Thymus (tissue), 11 donors: ENCODE measurements at regions not wholly inside any gene's neighbourhood (a gene's known extent, or its start where the extent isn't known, plus 50 kb on each side); places are given as distances from the start of the nearest gene placed in this dataset.

ENCODE experiments used
- DNase-seq, 9 donors: peaks; one replicate each; pipeline ENCODE4 v3.0.0-alpha.2; 2013; ENCODE audit warnings: low spot score in 9 of 9, low read depth in 6 of 9, missing footprints in 1 of 9
- H3K27ac ChIP-seq, 2 donors: one replicate each; pipeline ENCODE4 v1.5.1; 2013; ENCODE audit warnings: control low read depth in 1 of 2, low read depth in 1 of 2, low read length in 1 of 2, mild to moderate bottlenecking in 1 of 2, moderate library complexity in 1 of 2
- H3K27me3 ChIP-seq, 2 donors: one replicate each; pipeline ENCODE4 v1.5.1; 2013; ENCODE audit warnings: low read length in 1 of 2; ENCODE audit not compliant: control insufficient read depth in 2 of 2, insufficient read depth in 1 of 2
- H3K36me3 ChIP-seq, 2 donors: one replicate each; pipeline ENCODE4 v1.5.1; 2013; ENCODE audit warnings: low read length in 1 of 2, mild to moderate bottlenecking in 1 of 2, moderate library complexity in 1 of 2; ENCODE audit not compliant: control insufficient read depth in 2 of 2, insufficient read depth in 2 of 2
- H3K4me1 ChIP-seq, 2 donors: one replicate each; pipeline ENCODE4 v1.5.1; 2013; ENCODE audit warnings: low read length in 2 of 2; ENCODE audit not compliant: control insufficient read depth in 2 of 2, insufficient read depth in 2 of 2
- H3K4me3 ChIP-seq, 2 donors: one replicate each; pipeline ENCODE4 v1.5.1; 2013; ENCODE audit warnings: low read length in 2 of 2, control low read depth in 1 of 2, mild to moderate bottlenecking in 1 of 2
- H3K9me3 ChIP-seq, 2 donors: one replicate each; pipeline ENCODE4 v1.5.1; 2013; ENCODE audit warnings: low read length in 1 of 2, mild to moderate bottlenecking in 1 of 2; ENCODE audit not compliant: control insufficient read depth in 2 of 2, insufficient read depth in 1 of 2
- WGBS: extraction: QIAGEN DNeasy Blood & Tissue Kit; methylation state at CpG from one replicate; pipeline ENCODE4 v1.1.7; 2013; 5-methylcytosine and 5-hydroxymethylcytosine counted together
- donor health status: healthy.

DNA sequence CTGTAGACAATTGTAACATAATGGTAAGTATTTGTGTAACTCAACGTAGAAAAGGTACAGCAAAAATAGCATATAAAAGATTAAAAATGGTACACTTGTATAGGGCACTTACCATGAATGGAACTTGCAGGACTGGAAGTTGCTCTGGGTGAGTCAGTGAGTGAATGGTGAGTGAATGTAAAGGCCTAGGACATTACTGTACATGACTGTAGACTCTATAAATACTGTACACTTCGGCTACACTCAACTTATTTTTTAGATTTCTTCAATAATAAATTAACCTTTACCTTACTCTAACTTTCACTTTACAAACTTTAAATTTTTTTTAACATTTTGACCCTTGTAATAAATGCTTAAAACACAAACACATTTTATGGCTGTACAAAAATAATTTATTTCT, 72.1 kb upstream of the FAM216B start:
- WGBS = 94% methylated on average over 2 of the region's 2 CpGs
- Histone ChIP-seq H3K27me3 (no peaks in the 10 kb centered on the region), H3K36me3 (no peaks in the 10 kb centered on the region), H3K4me1 (no peaks in the 10 kb centered on the region), H3K9me3 (no peaks in the 10 kb centered on the region), H3K27ac (no peak overlapping the region), H3K4me3 (no peak overlapping the region)
- no peak for DNase-seq

- Histone ChIP-seq H3K4me1 (no peaks in the 10 kb centered on the region), H3K27ac (no peak overlapping the region), H3K4me3 (no peak overlapping the region), H3K9me3 (no peaks in the 10 kb centered on the region), H3K27me3 (no peaks in the 10 kb centered on the region), H3K36me3 (no peaks in the 10 kb centered on the region)
- 93% methylated on average over 3 of the region's 3 CpGs for WGBS
- DNase-seq = no peak
These were observed 65.5 kb upstream of the FAM216B start for GRCh38 chr13:42715909-42716308.

DNA sequence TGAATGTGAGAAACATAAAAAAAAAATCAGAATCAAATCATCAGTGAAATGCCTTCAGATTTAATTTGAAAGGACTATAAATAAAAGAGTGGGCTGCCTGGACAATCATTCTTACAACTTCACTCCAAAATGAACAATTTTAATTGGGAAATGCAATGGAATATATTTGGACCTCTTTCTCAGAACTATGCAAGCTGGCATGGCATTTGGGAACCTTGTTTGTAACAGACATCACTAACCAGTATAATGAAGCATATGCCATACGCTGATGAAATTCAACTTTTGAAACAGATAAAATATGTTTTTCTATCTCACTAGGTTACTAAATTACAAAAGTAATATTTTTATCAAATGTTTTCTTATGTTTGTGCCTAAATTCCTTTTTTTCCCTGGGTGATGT, 64.2 kb upstream of the FAM216B start:
- Histone ChIP-seq H3K9me3 (no peaks in the 10 kb centered on the region), H3K36me3 (no peaks in the 10 kb centered on the region), H3K27ac (no peak overlapping the region), H3K4me3 (no peak overlapping the region), H3K4me1 (no peaks in the 10 kb centered on the region), H3K27me3 (no peaks in the 10 kb centered on the region)
- 100% methylated on average over 1 of the region's 1 CpG for WGBS
- no peak for DNase-seq

- Histone ChIP-seq H3K27me3 (no peaks in the 10 kb centered on the region), H3K36me3 (no peaks in the 10 kb centered on the region), H3K4me3 (no peak overlapping the region), H3K27ac (no peak overlapping the region), H3K9me3 (no peaks in the 10 kb centered on the region), H3K4me1 (no peaks in the 10 kb centered on the region)
- WGBS = 92% methylated on average over 12 of the region's 12 CpGs
- DNase-seq = no peak
These were observed 61.1 kb upstream of the FAM216B start for GRCh38 chr13:42720113-42720857.

DNA sequence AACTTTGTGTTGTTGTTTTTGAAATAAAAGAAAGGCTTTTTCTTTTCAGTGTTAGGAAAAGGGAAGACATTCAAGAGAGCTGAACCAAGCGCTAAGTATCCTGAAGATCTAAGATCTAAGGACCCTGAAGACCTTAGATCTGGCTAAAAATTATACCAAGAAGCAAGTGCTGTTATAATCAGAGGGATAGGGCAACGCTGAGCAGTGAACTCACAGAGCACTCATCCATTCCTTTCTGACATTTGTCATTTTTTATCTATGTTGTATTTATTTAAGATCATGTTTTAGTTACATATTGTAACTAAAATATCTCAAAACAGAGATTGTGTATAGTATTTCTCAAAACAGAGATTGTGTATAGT, 60.5 kb upstream of the FAM216B start:
- H3K4me1 ChIP-seq = no peaks in the 10 kb centered on the region
- WGBS = 93% methylated on average over 2 of the region's 2 CpGs
- H3K27ac ChIP-seq = no peak overlapping the region
- no peaks in the 10 kb centered on the region for H3K27me3 ChIP-seq
- no peak for DNase-seq
- H3K4me3 ChIP-seq = no peak overlapping the region
- no peaks in the 10 kb centered on the region for H3K36me3 ChIP-seq
- no peaks in the 10 kb centered on the region for H3K9me3 ChIP-seq

DNA sequence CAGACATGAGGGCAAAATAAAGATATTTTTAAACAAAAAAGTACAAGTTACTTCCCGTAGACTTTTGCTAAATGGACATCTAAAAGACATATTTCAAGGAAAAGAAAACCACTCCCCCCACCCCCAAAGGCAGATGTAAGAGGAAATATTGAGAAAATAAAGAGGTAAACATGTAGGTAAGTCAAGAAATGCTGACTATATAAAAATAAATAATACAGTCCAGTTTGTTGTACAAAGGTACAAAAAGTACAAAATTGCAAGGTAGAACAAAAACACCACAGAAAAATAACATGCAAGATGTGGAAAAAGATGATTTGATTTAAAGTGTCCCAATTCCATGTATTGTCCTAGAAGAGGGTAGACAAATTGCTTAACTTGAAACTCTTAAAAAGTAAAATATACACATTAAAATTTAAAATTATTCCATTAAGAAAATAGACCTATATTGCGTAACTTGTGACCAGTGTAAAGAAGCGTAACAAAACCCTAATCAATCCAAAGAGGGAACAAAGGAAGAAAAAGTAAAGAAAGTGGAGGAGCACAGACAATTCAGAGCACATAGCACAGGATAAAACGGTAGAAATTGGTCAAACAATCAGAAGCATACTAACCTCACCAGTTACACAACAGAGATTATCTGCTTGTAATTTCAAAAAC, 58.4 kb upstream of the FAM216B start:
- Histone ChIP-seq H3K36me3 (no peaks in the 10 kb centered on the region), H3K4me3 (no peak overlapping the region), H3K9me3 (peaks cover 0 to 3% of the 10 kb centered on the region in 2 donors), H3K4me1 (no peaks in the 10 kb centered on the region), H3K27me3 (no peaks in the 10 kb centered on the region), H3K27ac (no peak overlapping the region)
- DNase-seq = no peak
- 97% methylated on average over 4 of the region's 4 CpGs for WGBS

DNA sequence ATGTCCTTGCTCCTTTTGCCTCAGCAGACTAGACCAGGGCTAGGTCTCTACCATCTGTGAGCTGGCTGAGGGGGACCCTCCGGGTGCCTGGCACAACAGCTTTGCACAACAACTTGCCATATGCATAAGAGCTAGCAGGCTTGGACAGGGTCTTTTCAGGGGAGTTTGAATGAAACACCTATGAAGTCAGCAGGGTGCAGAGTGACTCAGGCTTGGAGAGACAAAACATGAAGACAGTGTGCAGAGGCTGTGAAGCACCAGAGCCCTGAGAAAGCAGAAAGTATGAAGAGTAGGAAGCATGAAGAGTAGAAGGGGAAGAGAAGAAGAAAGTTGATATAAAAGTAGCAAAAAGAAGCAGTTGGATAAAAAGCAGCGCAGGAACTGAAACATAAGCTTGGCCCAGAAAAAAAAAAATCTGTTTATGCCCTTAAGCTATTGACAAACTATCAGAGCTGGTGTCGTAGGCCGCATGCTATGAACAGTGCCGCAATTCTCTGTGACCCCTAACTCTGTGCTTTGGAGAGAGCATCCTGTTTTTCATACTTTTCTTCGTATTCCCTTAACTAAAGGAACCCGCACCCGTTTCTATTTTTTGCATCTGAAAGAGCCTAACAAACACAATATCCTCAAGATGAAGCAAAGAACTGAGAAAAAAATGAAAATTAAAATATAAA, 52.7 kb upstream of the FAM216B start:
- Histone ChIP-seq H3K9me3 (peaks cover 0 to 3% of the 10 kb centered on the region in 2 donors), H3K27me3 (no peaks in the 10 kb centered on the region), H3K36me3 (no peaks in the 10 kb centered on the region), H3K4me1 (no peaks in the 10 kb centered on the region), H3K4me3 (no peak overlapping the region), H3K27ac (no peak overlapping the region)
- no peak for DNase-seq
- 85% methylated on average over 8 of the region's 8 CpGs for WGBS

- Histone ChIP-seq H3K27ac (no peak overlapping the region), H3K4me1 (no peaks in the 10 kb centered on the region), H3K27me3 (no peaks in the 10 kb centered on the region), H3K4me3 (no peak overlapping the region), H3K36me3 (no peaks in the 10 kb centered on the region), H3K9me3 (peaks cover 0 to 3% of the 10 kb centered on the region in 2 donors)
- 97% methylated on average over 1 of the region's 1 CpG for WGBS
- no peak for DNase-seq
These were observed 51.5 kb upstream of the FAM216B start for GRCh38 chr13:42729857-42730402.
